Sciatic nerve (tissue), 2 donors: ENCODE measurements at regions not wholly inside any gene's neighbourhood (a gene's known extent, or its start where the extent isn't known, plus 50 kb on each side); places are given as distances from the start of the nearest gene placed in this dataset.

Experiments used
- ATAC-seq: fragments of 200-7000 bp; cut with Tn5 transposase; one replicate; pipeline ENCODE4 v1.9.1; 2020; ENCODE audit warnings: mild to moderate bottlenecking, moderate library complexity
- DNase-seq: peaks from one replicate; pipeline ENCODE4 v3.0.0-alpha.2; 2020; ENCODE audit warnings: low spot score
- intact Hi-C: fragments of 100-400 bp; cut with DNase I; formaldehyde crosslinking; loops from one replicate; pipeline ENCODE4 v1.14.2; 2022
- donor health status: DM: no; HTN: no; CAD: no.
- donor health status: DM: no; HTN: no; CAD: no.

DNA sequence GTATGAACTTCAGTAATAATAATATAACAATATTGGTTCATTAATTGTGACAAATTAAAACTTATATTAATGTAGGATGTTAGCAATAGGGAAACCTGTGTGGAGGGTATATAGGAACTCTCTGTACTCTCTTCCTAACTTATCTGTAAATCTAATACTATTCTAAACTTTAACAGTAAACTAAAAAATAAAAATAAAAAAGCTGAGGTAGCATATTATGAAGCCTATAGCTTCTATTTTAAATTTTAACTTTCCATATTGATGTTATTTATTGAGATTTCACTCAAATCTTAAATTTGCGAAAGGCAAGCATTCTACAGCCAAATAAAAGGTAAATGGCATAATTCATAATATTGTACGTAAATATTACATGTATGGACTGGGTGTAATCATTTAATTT is 326.4 kb downstream of the MEI4 start:
- ATAC-seq: no peak

GRCh38 chr6:77986380-77987034 is 333.7 kb downstream of the MEI4 start:
- intact Hi-C loops: no loop called here
- ATAC-seq (no peak), DNase-seq (no peak)

More for the DNA sequence above, 326.4 kb downstream of the MEI4 start:
- intact Hi-C loops: no loop called here
- DNase-seq: no peak

- no peak for ATAC-seq
- no peak for DNase-seq
Observed at GRCh38 chr6:77987035-77987384, 334.2 kb downstream of the MEI4 start.

DNA sequence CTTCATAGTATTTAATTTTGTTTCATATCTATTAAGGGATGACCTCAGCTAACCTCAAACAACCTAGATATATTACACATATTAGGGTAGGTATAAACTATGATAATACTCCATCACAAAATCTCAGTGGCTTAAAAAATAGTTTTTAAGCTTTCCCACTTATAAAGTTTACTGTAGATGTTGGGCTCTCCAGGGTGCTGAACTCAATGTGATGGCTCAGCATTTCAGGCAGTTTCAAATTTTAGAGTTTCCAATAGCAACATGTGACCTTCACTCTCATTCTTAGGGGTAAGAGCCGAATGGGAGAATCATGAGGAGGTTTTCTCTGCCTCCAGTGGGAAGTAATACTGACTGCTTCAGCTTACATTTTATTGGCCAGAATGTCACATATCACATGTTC is 357.3 kb downstream of the MEI4 start:
- DNase-seq (no peak), ATAC-seq (no peak)
- intact Hi-C loops: no loop called here

More at GRCh38 chr6:77987035-77987384, 334.2 kb downstream of the MEI4 start:
- intact Hi-C loops: no loop called here

- no peak for DNase-seq
- intact Hi-C loops: no loop called here
Observed at GRCh38 chr6:78020586-78020985, 367.7 kb downstream of the MEI4 start.

DNA sequence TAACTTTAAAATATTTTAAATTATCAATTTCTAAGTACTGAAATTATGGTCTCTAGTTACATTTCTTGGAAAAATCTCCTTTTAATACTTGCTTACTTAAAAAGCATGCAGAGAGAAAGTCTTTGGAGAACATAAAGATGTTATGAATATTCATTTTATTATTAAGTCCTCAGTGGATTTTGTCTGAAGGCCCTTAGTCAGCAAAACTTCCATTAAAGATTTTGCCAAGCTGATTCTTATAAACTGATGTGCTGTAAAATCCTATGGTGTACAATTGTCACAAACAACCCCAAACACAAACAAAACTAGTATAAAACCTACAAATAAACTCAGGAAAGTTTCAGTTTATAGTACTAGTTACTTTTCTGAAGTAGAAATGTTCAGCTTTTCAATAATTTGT is 372.7 kb downstream of the MEI4 start:
- no peak for ATAC-seq
- DNase-seq: no peak
- intact Hi-C loops: no loop called here

More at GRCh38 chr6:78020586-78020985, 367.7 kb downstream of the MEI4 start:
- ATAC-seq: no peak

DNA sequence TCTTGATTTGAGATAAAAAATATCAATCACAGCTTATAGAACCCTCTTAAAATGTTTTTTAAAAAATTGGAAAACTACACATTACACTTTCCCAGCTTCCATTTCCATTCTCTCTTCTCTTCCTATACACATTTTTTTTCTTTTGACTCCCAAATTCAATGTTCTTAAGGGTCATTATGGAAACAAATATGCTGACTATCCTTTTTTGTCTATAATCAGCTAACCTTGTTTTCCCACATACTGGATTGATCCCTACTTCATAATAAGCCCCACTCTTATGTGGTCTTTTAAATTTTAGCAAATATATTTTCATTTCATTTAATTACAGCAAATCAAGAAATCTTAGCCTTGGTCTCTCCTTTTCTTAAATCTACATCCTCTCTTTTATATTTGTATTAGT is 378.4 kb downstream of the MEI4 start:
- intact Hi-C loops: no loop called here

DNA sequence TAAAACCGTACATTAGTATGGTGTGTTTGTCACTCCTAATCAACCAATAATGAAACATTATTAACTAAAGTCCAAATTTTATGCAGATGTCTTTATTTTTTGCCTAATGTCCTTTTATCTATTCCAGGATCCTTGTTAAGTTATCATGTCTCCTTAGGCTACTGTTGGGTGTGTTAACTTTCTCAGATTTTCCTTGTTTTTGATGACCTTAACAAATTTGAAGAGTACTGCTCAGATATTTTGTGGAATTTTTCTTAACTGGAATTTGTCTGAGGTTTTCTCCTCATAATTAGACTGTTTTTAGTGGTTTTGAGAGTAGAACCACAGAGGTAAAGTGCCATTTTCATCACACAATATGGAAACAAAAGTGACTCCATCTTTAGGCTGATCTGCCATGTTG is 406.3 kb downstream of the MEI4 start:
- ATAC-seq (no peak), DNase-seq (no peak)
- intact Hi-C loops: no loop called here

More for the DNA sequence above, 378.4 kb downstream of the MEI4 start:
- no peak for ATAC-seq
- DNase-seq: no peak

DNA sequence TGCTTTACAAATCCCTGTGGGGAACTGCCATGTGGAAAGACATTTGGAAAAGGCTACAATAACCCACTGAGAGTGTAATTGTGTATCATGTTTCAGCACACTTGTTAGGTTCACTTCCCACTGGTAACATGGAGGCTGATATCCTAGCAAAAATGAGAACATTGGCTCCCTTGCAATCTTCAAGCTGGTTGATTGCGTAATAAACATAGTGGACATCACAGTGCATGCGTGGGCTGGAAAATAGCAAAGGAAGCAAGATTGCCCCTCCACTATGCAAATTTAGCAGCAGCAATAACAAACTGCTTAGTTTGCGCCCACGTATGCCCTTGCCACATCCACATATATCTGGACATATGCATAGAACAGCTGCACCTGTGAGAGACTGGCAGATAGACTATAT is 410.2 kb downstream of the MEI4 start:
- no peak for ATAC-seq
- no peak for DNase-seq
- intact Hi-C loops: no loop called here

DNA sequence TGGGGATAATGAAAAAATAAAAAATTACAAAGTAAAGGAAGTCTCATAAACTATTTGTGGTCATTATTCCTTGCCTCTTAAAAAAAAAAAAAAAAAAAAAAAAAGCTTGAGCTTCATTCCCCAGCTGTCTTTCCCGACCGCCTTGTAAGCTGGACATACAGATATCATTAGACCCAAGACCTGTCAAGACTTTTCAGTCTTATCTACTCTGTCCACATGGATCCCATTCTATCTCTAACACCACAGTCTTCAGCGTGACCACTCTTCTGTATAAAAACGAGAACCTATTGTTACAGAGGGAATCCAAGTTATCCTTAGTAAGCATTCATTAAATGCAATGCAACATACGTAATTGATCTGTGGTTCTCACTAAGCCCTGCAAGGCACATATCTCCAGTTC is 423.5 kb downstream of the MEI4 start:
- intact Hi-C loops: no loop called here
- ATAC-seq (no peak), DNase-seq (no peak)

DNA sequence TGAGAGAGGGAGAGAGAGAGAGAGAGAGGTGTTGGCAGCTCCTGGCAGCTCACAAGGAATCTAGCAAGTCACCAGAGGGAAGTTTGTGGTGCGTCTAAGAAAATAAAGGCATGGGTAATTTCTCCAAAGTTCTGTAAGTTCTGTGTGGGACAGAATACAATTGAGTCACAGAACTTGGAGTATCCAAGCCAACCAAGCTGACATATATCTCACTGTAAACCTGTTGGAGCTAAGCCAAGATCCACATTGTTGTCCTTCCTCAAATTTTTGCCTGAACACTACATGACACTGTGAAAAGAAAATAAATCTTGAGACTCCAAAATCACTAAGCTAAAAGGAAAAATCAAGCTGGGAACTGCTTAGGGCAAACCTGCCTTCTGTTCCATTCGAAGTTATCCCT is 436.7 kb downstream of the MEI4 start:
- intact Hi-C loops: no loop called here

DNA sequence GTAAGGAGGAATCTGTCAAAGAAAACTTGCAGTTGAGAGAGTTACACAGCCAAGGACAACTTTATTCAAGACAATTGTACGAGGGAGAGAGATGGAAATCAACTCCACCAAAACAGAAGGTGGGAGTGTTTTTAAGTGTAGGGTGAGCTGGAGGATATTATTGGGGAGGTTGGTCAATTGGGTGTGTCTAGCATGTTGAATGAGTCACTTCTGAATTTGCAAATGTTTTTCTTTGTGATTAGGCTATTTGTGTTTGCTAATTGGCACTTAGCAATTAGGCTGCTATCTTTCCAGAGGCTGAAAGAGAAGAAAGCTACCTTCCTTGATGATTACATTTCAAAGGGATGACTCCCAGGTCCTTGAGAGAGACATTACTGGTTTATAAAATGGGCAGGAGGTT is 441.1 kb downstream of the MEI4 start:
- no peak for ATAC-seq
- intact Hi-C loops: no loop called here
- DNase-seq: no peak

More for the DNA sequence above, 436.7 kb downstream of the MEI4 start:
- no peak for ATAC-seq
- no peak for DNase-seq

DNA sequence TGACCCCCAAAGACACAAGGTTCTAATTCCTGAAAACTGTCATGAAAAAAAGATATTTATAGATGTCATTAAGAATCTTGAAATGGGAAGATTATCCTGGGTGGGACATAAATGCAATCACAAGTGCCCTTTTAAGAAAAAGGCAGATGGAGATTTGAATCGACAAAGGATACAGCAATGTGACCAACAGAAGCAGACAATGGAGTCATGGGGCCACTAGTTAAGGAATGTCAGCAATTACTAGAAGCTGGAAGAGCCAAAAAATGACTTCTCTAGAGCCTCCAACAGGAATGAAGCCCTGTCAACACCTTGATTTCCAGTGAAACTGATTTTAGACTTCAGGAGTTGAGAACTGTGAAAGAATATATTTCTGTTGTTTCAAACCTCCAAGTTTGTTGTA is 448.5 kb downstream of the MEI4 start:
- DNase-seq (no peak), ATAC-seq (no peak)
- intact Hi-C loops: no loop called here

DNA sequence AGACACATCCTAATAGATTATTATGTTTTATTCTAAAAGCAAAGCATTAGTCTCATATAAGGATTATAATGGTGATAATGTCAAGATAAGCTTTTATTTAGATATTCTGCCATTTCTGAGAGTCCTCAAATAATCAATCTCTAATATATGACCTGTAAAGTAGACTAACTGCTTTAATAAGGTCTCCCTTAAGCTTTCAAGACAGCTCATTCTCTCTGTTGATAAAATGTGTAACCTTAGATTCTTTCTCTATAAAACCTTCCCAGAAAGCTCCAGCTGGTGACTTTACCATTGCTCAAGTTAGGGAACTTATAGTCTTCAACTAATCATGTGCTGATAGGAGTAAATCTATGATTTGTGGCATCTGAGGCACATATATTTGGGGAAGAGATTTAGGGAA is 457.8 kb downstream of the MEI4 start:
- DNase-seq (no peak), ATAC-seq (no peak)
- intact Hi-C loops: no loop called here

DNA sequence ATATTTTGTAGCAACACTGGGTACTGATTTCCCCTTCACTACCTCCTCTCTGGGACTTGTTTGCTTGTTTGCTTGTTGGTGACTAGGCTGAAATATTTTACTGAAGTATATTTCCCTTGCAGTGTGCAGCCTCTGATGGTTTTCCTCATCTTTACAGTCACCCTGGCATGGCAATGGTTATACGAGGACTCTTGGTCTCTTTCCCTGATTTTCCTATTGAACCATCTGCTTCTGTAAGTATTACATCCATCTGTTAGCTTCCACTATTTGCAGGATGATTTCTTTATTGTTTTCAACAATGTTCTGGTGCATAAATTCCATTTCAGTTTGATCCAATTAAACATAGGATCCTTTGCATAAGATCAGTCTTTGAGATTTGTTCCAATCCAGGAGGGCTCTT is 465.1 kb downstream of the MEI4 start:
- DNase-seq: no peak
- no peak for ATAC-seq
- intact Hi-C loops: no loop called here

- no peak for ATAC-seq
- DNase-seq: no peak
- intact Hi-C loops: no loop called here
Observed at GRCh38 chr6:78131521-78131920, 478.7 kb downstream of the MEI4 start.

GRCh38 chr6:78132671-78133410 is 480.0 kb downstream of the MEI4 start:
- no peak for DNase-seq
- no peak for ATAC-seq
- intact Hi-C loops: no loop called here

- intact Hi-C loops: no loop called here
- ATAC-seq: no peak
- DNase-seq: no peak
Observed at GRCh38 chr6:78150425-78150824, 497.6 kb downstream of the MEI4 start.

- no peak for ATAC-seq
- intact Hi-C loops: no loop called here
- no peak for DNase-seq
Observed at GRCh38 chr6:78153976-78154375, 501.1 kb downstream of the MEI4 start.

DNA sequence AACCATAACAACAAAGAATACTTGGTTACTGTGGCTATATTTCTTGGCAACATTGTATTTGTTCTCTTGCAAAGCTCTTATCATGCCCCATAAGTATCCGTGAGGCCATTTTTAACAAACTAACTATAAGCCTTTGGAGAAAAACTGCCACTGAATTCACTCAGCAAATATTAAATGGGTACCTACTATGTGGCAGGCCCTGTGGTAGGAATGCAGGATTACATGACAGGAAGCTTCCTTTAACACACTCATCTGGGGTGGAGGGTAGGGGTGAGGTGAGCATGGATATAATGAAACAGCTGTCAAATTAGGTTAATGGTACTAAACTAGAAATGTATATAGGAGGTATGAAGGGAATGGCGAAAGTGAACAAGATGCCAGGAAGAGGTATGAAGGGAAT is 504.8 kb downstream of the MEI4 start:
- no peak for ATAC-seq
- no peak for DNase-seq
- intact Hi-C loops: no loop called here

DNA sequence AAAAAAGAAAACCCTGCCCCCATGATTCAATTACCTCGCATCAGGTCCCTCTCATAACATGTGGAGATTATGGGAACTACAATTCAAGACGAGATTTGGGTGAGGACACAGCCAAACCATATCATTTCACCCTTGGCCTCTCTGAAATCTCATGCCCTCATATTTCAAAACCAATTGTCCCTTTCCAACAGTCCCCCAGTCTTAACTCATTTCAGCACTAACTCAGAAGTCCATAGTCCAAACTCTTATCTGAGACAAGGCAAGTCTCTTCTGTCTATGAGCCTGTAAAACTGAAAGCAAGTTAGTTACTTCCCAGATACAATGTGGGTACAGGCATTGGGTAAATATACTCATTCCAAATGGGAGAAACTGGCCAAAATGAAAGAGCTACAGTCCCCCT is 536.1 kb downstream of the MEI4 start:
- DNase-seq: no peak
- no peak for ATAC-seq
- intact Hi-C loops: no loop called here
